ENCODE measurements at regions not wholly inside any gene's neighbourhood (a gene's known extent, or its start where the extent isn't known, plus 50 kb on each side); places are given as distances from the start of the nearest gene placed in this dataset.
"Not testable (repeated sequence)": the region's sequence is repeated elsewhere in the genome, so short reads cannot be mapped to it uniquely, and the experiment has no call there.

DNA sequence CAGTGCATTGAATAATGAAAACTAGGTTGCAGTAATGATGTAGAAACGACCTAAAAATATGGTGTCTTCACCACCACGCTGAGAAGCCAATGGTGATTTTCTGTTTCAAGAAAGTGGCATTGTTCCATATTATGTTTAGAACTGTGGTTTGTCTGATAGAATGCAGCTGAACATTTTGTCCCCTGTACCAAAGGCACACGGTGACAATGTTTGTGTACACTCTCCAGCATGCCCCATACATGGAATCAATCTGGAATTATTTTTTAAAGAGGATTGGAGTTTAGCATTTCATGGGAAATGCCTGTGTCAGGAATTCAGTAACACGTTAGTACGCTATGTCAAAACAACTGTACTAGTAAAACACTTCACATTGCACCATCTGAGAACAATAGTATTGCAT lies 237.4 kb upstream of the AUTS2 start:
- no peak overlapping the region for H3K27ac ChIP-seq (ENCODE audit: low read length)
- H3K27me3 ChIP-seq (ENCODE audit: control insufficient read depth, insufficient read depth, low read length), result no peaks in the 10 kb centered on the region
- no peaks in the 10 kb centered on the region for H3K9me3 ChIP-seq (ENCODE audit: control insufficient read depth, low read depth, low read length)
- no peaks in the 10 kb centered on the region for H3K36me3 ChIP-seq (ENCODE audit: control insufficient read depth, low read depth, low read length)
- no peak overlapping the region for H3K4me3 ChIP-seq (ENCODE audit: low read length)
- no peak overlapping the region for H3K9ac ChIP-seq (ENCODE audit: low read length)
- H3K4me1 ChIP-seq (ENCODE audit: control insufficient read depth, low read depth, low read length), result no peaks in the 10 kb centered on the region

DNA sequence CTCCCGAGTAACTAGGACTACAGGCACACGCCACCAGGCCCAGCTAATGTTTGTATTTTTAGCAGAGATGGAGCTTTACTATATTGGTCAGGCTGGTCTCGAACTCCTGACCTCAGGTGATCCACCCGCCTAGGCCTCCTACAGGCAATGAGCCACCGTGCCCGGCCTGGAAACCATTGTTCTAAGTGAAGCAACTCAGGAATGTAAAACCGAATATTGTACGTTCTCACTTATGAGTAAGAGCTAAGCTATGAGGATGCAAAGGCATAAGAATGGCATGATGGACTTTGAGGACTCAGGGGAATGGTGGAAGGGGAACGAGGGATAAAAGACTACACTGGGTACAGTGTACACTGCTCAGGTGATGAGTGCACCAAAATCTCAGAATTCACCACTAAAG lies 235.1 kb upstream of the AUTS2 start:
- H3K9ac ChIP-seq (ENCODE audit: low read length), result no peak overlapping the region

GRCh38 chr7:69364813-69365643 lies 233.2 kb upstream of the AUTS2 start:
- H3K9me3 ChIP-seq (ENCODE audit: control insufficient read depth, low read depth, low read length), result no peaks in the 10 kb centered on the region
- no peak overlapping the region for H3K27ac ChIP-seq (ENCODE audit: low read length)
- no peak overlapping the region for H3K4me3 ChIP-seq (ENCODE audit: low read length)
- H3K4me1 ChIP-seq (ENCODE audit: control insufficient read depth, low read depth, low read length), result no peaks in the 10 kb centered on the region
- no peaks in the 10 kb centered on the region for H3K36me3 ChIP-seq (ENCODE audit: control insufficient read depth, low read depth, low read length)
- H3K27me3 ChIP-seq (ENCODE audit: control insufficient read depth, insufficient read depth, low read length), result no peaks in the 10 kb centered on the region
- H3K9ac ChIP-seq (ENCODE audit: low read length), result no peak overlapping the region

More for the DNA sequence above, 235.1 kb upstream of the AUTS2 start:
- Histone ChIP-seq H3K27ac (ENCODE audit: low read length) (no peak overlapping the region), H3K27me3 (ENCODE audit: control insufficient read depth, insufficient read depth, low read length) (no peaks in the 10 kb centered on the region), H3K4me1 (ENCODE audit: control insufficient read depth, low read depth, low read length) (no peaks in the 10 kb centered on the region), H3K36me3 (ENCODE audit: control insufficient read depth, low read depth, low read length) (no peaks in the 10 kb centered on the region), H3K9me3 (ENCODE audit: control insufficient read depth, low read depth, low read length) (no peaks in the 10 kb centered on the region), H3K4me3 (ENCODE audit: low read length) (no peak overlapping the region)

DNA sequence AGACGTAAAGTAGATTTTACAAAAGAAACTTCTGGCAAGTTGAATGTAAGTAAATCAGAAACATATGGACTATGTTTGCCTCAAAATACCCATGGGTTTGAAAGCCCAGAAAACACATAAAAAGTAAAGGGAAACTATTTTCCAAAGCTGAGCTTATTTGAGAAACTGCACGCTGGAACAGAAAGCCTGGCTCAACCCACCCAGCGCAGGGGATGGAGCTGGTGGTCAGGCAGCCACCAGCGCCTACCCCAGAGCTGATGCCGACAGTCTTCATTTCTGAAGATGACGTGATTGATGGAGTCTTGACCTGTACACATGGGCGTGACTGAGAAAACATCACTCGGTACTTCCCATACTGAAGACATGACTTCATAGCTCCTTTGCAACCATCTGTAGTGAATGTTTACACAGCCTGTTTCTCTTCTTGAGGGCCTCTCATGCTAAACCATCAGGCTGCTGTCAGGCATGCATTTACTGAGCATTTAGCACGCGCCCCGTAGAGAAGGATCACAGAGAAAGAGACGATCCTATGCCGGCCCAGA lies 232.6 kb upstream of the AUTS2 start:
- no peaks in the 10 kb centered on the region for H3K4me1 ChIP-seq (ENCODE audit: control insufficient read depth, low read depth, low read length)
- no peaks in the 10 kb centered on the region for H3K27me3 ChIP-seq (ENCODE audit: control insufficient read depth, insufficient read depth, low read length)
- no peak overlapping the region for H3K27ac ChIP-seq (ENCODE audit: low read length)
- H3K36me3 ChIP-seq (ENCODE audit: control insufficient read depth, low read depth, low read length), result no peaks in the 10 kb centered on the region
- H3K9ac ChIP-seq (ENCODE audit: low read length), result no peak overlapping the region
- H3K9me3 ChIP-seq (ENCODE audit: control insufficient read depth, low read depth, low read length), result no peaks in the 10 kb centered on the region
- no peak overlapping the region for H3K4me3 ChIP-seq (ENCODE audit: low read length)

- H3K9ac ChIP-seq (ENCODE audit: low read length), result no peak overlapping the region
- no peaks in the 10 kb centered on the region for H3K4me1 ChIP-seq (ENCODE audit: control insufficient read depth, low read depth, low read length)
- H3K36me3 ChIP-seq (ENCODE audit: control insufficient read depth, low read depth, low read length), result no peaks in the 10 kb centered on the region
- no peaks in the 10 kb centered on the region for H3K9me3 ChIP-seq (ENCODE audit: control insufficient read depth, low read depth, low read length)
- no peak overlapping the region for H3K4me3 ChIP-seq (ENCODE audit: low read length)
- no peak overlapping the region for H3K27ac ChIP-seq (ENCODE audit: low read length)
- no peaks in the 10 kb centered on the region for H3K27me3 ChIP-seq (ENCODE audit: control insufficient read depth, insufficient read depth, low read length)
These were observed 230.5 kb upstream of the AUTS2 start for GRCh38 chr7:69367780-69368179.

DNA sequence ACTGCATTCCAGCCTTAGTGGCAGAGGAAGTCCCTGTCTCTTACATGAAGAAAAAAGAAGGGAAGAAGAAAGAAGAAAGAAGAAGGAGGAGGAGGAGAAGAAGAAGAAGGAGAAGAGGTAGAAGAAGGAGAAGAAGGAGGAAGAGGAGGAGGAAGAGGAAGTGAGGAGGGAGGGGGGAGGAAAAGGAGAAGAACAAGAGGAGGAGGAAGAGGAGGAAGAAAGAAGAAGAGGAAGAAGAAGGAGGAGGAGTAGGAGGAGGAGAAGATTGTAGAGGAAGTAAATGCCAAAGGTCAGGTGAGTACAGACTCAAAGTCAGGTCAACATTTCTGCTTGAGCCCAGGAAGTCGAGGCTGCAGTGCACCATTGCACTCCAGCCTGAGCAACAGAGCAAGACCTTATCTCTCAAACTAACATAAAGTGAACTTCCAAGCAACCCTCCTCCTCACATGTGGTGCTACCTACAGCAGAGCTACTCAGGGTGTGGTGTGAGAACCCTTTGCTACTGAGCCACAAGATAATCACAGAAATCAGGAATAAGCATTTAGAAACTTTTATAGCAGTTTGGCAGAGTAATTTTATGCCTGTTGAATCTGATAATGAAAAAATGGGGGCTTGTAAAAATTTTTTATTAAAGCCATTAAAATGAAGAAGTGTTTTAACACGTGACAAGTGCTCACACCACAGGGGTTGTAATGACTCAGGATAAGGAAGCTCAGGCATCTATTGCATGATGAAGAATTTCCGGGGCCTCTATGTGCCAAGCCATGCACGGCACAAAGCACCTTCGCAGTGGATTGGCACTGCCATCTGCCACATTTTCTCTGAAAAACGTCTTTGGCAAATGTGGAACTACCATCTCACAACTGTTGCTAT lies 224.9 kb upstream of the AUTS2 start:
- H3K27me3 ChIP-seq (ENCODE audit: control insufficient read depth, insufficient read depth, low read length), result no peaks in the 10 kb centered on the region
- H3K36me3 ChIP-seq (ENCODE audit: control insufficient read depth, low read depth, low read length), result no peaks in the 10 kb centered on the region
- H3K9ac ChIP-seq (ENCODE audit: low read length), result no peak overlapping the region
- no peaks in the 10 kb centered on the region for H3K9me3 ChIP-seq (ENCODE audit: control insufficient read depth, low read depth, low read length)
- no peak overlapping the region for H3K27ac ChIP-seq (ENCODE audit: low read length)
- no peaks in the 10 kb centered on the region for H3K4me1 ChIP-seq (ENCODE audit: control insufficient read depth, low read depth, low read length)
- no peak overlapping the region for H3K4me3 ChIP-seq (ENCODE audit: low read length)

GRCh38 chr7:69374044-69374425 lies 224.2 kb upstream of the AUTS2 start:
- H3K4me1 ChIP-seq (ENCODE audit: control insufficient read depth, low read depth, low read length), result no peaks in the 10 kb centered on the region
- H3K27me3 ChIP-seq (ENCODE audit: control insufficient read depth, insufficient read depth, low read length), result no peaks in the 10 kb centered on the region
- H3K36me3 ChIP-seq (ENCODE audit: control insufficient read depth, low read depth, low read length), result no peaks in the 10 kb centered on the region
- H3K9me3 ChIP-seq (ENCODE audit: control insufficient read depth, low read depth, low read length), result no peaks in the 10 kb centered on the region
- H3K9ac ChIP-seq (ENCODE audit: low read length), result no peak overlapping the region
- H3K27ac ChIP-seq (ENCODE audit: low read length), result no peak overlapping the region
- no peak overlapping the region for H3K4me3 ChIP-seq (ENCODE audit: low read length)

DNA sequence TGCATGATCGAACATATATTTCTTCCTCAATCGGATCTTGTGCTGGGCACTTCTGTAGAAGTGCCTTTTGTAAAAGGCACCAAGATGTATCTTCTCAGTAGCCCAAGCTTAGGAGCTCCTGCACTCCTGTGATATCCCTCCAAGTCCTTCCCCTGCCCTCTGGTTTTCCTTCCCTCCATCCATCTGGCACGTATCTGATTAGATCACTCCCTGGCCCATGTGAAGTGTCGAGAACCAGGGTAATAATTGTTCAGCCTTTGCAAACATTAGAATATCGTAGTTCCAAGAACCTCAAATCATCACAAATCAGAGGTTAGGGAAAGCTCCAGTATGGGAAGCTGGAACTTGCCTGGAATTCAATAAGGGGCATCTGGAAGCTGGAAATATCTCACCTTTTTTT lies 221.1 kb upstream of the AUTS2 start:
- Histone ChIP-seq H3K4me1 (ENCODE audit: control insufficient read depth, low read depth, low read length) (no peaks in the 10 kb centered on the region), H3K4me3 (ENCODE audit: low read length) (no peak overlapping the region), H3K27me3 (ENCODE audit: control insufficient read depth, insufficient read depth, low read length) (no peaks in the 10 kb centered on the region), H3K27ac (ENCODE audit: low read length) (no peak overlapping the region), H3K9ac (ENCODE audit: low read length) (no peak overlapping the region), H3K36me3 (ENCODE audit: control insufficient read depth, low read depth, low read length) (no peaks in the 10 kb centered on the region), H3K9me3 (ENCODE audit: control insufficient read depth, low read depth, low read length) (no peaks in the 10 kb centered on the region)

DNA sequence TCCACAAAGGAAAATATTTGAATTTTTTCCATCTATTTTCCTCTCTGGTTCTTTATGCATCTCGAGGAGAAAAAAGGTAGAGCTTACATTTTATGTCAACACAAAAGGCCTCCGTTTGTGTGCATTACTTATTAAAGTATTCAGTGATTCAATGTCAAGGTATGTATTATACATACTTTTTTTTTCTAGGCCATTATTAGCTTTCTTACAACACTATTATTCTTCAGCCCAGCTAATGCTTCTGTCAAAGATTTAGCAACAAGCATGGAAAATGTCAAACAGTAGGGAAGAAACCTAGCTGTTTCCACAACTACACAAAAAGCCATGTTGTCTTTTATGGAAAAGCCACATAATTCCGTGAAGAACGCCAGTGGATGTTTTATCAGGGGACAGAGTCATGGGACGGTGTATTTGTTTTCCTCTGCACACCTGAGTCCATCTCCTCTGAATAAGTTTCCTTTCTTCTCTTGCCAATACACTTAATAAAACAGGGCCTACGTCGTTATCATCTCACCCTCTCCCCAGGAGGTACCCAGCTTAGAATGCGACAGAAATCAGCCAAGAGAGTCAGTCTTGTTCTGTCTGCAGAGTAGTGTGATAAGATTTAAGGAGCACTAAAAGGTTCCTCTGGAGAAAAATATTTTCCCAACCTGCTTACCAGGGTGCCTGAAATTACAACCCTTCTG lies 209.7 kb upstream of the AUTS2 start:
- Histone ChIP-seq H3K4me1 (ENCODE audit: control insufficient read depth, low read depth, low read length) (no peaks in the 10 kb centered on the region), H3K27me3 (ENCODE audit: control insufficient read depth, insufficient read depth, low read length) (no peaks in the 10 kb centered on the region), H3K4me3 (ENCODE audit: low read length) (no peak overlapping the region), H3K36me3 (ENCODE audit: control insufficient read depth, low read depth, low read length) (no peaks in the 10 kb centered on the region), H3K27ac (ENCODE audit: low read length) (no peak overlapping the region), H3K9ac (ENCODE audit: low read length) (no peak overlapping the region), H3K9me3 (ENCODE audit: control insufficient read depth, low read depth, low read length) (no peaks in the 10 kb centered on the region)

GRCh38 chr7:69389216-69389615 lies 209.1 kb upstream of the AUTS2 start:
- Histone ChIP-seq H3K27ac (ENCODE audit: low read length) (no peak overlapping the region), H3K36me3 (ENCODE audit: control insufficient read depth, low read depth, low read length) (no peaks in the 10 kb centered on the region), H3K9me3 (ENCODE audit: control insufficient read depth, low read depth, low read length) (no peaks in the 10 kb centered on the region), H3K27me3 (ENCODE audit: control insufficient read depth, insufficient read depth, low read length) (no peaks in the 10 kb centered on the region), H3K4me3 (ENCODE audit: low read length) (no peak overlapping the region), H3K4me1 (ENCODE audit: control insufficient read depth, low read depth, low read length) (no peaks in the 10 kb centered on the region), H3K9ac (ENCODE audit: low read length) (no peak overlapping the region)

DNA sequence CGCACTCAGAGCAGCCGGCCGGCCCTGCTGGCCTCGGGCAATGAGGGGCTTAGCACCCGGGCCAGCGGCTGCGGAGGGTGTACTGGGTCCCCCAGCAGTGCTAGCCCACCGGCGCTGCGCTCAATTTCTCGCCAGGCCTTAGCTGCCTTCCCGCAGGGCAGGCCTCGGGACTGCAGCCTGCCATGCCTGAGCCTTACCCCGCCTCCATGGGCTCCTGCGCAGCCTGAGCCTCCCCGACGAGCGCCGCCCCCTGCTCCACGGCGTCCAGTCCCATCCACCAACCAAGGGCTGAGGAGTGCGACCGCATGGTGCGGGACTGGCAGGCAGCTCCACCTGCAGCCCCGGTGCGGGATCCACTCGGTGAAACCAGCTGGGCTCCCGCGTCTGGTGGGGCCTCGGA lies 204.4 kb upstream of the AUTS2 start:
- not testable (repeated sequence) for H3K9me3 ChIP-seq (ENCODE audit: control insufficient read depth, low read depth, low read length); H3K9ac ChIP-seq (ENCODE audit: low read length); H3K27me3 ChIP-seq (ENCODE audit: control insufficient read depth, insufficient read depth, low read length); H3K27ac ChIP-seq (ENCODE audit: low read length); H3K4me3 ChIP-seq (ENCODE audit: low read length); H3K36me3 ChIP-seq (ENCODE audit: control insufficient read depth, low read depth, low read length); H3K4me1 ChIP-seq (ENCODE audit: control insufficient read depth, low read depth, low read length)
